Choroid plexus epithelial cell (primary cell): ENCODE measurements at regions not wholly inside any gene's neighbourhood (a gene's known extent, or its start where the extent isn't known, plus 50 kb on each side); places are given as distances from the start of the nearest gene placed in this dataset.

Experiments
- DNase-seq: peaks from one replicate; pipeline ENCODE4 v3.0.0-alpha.2; 2010; ENCODE audit warnings: low read depth
- H3K4me3 ChIP-seq: 2 replicates; pipeline ENCODE4 v1.5.1; 2011; ENCODE audit warnings: low read depth, mild to moderate bottlenecking, control low read depth, low read length, moderate library complexity
- TF ChIP-seq, protein P1 (sequence below): conservative IDR thresholded peaks from 2 replicates; pipeline ENCODE4 v1.5.1; 2011; ENCODE audit warnings: low read depth, mild to moderate bottlenecking, control low read depth, inconsistent platforms, low read length, moderate library complexity

DNA sequence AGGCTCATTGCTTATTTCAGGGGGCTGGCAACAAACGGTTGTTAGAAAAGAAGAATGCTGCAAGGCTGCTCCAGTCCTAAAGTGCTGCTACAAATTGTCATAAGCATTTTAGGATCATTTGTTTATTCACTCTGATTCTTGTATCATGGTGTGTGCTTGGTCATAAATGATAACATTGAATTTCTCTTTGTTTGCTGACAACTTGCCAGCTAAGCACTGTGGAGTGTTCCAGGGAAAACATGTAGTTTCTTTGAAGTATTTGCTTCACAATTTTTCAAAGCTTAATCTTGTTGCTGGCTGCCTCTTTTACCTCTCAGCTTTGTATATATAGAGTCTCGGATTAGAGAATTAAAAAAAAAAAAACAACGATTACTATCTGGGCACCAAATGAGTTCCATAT is 263.0 kb downstream of the PHF14 start:
- no peak overlapping the region for H3K4me3 ChIP-seq
- peak; percentile 17 for DNase-seq
- TF ChIP-seq, protein P1, sequence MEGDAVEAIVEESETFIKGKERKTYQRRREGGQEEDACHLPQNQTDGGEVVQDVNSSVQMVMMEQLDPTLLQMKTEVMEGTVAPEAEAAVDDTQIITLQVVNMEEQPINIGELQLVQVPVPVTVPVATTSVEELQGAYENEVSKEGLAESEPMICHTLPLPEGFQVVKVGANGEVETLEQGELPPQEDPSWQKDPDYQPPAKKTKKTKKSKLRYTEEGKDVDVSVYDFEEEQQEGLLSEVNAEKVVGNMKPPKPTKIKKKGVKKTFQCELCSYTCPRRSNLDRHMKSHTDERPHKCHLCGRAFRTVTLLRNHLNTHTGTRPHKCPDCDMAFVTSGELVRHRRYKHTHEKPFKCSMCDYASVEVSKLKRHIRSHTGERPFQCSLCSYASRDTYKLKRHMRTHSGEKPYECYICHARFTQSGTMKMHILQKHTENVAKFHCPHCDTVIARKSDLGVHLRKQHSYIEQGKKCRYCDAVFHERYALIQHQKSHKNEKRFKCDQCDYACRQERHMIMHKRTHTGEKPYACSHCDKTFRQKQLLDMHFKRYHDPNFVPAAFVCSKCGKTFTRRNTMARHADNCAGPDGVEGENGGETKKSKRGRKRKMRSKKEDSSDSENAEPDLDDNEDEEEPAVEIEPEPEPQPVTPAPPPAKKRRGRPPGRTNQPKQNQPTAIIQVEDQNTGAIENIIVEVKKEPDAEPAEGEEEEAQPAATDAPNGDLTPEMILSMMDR = no peak

DNA sequence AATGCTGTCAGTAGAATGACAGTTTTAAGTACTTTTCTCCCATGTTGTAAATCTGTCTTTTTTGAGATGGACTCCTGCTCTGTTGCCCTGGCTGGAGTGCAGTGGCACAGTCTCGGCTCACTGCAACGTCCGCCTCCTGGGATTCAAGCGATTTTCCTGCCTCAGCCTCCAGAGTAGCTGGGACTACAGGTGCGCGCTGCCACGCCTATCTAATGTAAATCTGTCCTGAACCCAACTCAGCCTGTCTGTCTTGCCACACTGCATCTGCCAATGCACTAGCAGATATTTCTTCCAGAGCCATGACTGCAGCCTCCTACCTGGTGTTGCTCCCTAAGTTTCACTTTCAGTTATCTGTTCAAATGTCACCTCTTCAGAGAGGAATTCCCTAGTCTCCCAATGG is 264.1 kb downstream of the PHF14 start:
- DNase-seq = no peak
- H3K4me3 ChIP-seq = peak overlapping the region; percentile 43
- TF ChIP-seq, protein P1 = no peak

DNA sequence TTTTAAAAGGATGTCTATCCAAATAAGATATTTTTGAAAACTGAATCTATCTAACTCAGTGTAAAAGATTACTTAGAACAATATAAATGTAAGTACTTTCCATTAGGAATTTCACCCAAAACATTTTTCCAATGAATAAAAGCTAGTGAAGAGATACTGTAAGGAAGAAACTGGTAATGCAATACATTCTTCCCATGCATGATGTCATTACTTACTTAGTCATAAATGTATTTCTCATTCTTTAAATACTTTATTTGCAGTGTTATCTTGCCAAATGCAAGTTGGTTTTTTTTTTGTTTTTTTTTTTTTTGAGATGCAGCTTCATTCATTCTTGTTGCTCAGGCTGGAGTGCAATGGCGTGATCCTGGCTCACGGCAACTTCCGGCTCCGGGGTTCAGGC is 265.6 kb downstream of the PHF14 start:
- no peak for DNase-seq

DNA sequence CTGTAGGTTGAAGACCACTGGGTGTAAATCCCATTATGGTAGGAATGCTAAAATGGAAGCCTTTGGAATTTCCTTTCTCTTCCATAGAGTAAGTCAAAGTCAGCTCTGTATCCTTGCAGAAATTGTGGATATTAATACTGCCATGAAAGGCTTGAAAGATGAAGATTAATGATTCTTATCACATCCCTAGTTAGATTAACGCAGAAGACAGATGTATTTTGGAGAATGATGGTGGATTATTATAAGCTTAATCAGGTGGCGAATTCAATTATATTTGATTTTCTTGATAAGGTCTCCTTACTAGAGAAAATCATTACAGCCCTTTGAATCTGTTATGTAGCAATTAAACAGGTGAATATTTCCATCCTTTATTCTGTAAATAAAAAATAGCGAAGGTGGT is 270.1 kb downstream of the PHF14 start:
- H3K4me3 ChIP-seq = no peak overlapping the region
- no peak for DNase-seq
- TF ChIP-seq, protein P1 = no peak

More for the DNA sequence above, 265.6 kb downstream of the PHF14 start:
- H3K4me3 ChIP-seq = no peak overlapping the region
- TF ChIP-seq, protein P1 = no peak

DNA sequence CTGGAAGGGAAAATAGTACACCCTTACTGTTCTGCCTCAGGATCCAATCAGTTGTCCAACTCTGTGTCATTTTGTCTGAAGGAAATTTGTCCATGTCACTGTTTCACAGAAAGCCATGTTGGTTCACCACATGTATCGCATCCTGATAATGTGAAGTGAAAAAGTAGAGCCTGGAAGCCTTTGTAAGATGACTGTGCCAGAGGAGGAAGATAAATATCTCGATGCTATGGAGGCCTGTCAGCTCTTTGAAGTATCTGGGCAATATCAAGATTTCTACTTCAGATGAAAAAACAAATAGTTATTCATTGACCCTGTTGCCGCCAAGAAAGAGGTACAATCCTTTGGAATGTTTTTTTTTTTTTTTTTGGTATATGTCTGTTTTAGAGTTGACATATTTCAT is 270.5 kb downstream of the PHF14 start:
- TF ChIP-seq, protein P1 = no peak
- no peak overlapping the region for H3K4me3 ChIP-seq
- no peak for DNase-seq

DNA sequence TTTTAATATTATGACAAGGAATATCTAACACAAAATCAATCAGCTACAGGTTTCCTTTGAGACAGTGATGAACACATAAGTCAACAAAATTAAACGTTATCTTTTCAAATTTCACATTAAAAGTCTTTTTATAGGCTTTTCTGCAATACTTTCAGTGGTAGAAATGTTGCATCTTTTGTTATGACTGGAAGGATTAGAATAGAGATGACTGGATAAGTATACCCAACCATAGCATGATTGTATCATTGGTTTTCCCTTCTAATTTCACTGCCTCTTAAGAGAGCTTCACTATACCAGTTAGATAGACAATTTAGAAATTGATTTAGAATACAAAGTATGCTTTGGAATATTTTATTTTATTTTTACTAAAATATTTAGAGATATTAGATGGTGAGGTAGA is 273.9 kb downstream of the PHF14 start:
- H3K4me3 ChIP-seq = no peak overlapping the region
- DNase-seq = no peak
- TF ChIP-seq, protein P1 = no peak

DNA sequence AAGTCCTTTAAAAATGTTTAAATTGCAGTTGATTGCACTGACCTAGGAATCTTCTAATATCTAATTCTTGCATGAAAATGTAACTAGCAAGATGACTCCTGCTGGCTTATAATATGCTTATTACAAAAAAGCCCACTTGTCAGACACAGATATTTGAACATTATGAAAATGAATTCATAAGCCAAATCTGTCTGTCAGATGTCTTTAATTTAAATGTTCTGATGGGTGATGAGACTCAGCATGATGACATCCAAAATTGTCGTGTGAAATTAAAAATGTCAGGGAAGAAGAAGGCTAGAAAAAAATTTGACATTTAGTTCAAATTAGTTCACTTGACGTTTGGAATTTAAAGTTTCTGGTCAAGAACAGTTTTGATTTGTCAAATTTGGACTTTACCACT is 277.8 kb downstream of the PHF14 start:
- no peak for DNase-seq
- TF ChIP-seq, protein P1 = no peak
- H3K4me3 ChIP-seq = no peak overlapping the region
